ENCODE measurements at regions not wholly inside any gene's neighbourhood (a gene's known extent, or its start where the extent isn't known, plus 50 kb on each side); places are given as distances from the start of the nearest gene placed in this dataset.

DNA sequence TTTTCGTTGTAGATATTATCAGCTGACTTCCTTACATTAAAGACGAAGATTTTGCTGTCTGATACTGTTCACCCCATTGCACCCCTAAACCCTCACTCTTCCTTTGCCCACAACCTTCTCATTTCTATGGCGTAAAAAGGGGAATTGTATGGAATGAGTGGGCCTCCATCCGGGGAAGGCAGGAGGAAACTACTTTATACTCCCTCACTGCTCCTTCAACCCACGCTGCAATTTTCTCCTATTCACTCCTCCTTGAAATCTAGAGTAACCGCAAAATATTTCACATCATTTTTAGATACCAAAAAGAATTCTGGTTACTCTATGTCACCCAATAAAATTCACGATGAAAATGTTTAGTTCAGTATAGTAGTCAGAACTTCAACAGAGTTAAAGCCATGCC lies 330.8 kb downstream of the DIRAS2 start:
- no peak for TF ChIP-seq EZH2 (IDR thresholded peaks at IDR 0.05; ENCODE audit: low read length)
- TF ChIP-seq, protein P1, sequence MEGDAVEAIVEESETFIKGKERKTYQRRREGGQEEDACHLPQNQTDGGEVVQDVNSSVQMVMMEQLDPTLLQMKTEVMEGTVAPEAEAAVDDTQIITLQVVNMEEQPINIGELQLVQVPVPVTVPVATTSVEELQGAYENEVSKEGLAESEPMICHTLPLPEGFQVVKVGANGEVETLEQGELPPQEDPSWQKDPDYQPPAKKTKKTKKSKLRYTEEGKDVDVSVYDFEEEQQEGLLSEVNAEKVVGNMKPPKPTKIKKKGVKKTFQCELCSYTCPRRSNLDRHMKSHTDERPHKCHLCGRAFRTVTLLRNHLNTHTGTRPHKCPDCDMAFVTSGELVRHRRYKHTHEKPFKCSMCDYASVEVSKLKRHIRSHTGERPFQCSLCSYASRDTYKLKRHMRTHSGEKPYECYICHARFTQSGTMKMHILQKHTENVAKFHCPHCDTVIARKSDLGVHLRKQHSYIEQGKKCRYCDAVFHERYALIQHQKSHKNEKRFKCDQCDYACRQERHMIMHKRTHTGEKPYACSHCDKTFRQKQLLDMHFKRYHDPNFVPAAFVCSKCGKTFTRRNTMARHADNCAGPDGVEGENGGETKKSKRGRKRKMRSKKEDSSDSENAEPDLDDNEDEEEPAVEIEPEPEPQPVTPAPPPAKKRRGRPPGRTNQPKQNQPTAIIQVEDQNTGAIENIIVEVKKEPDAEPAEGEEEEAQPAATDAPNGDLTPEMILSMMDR (optimal IDR thresholded peaks at IDR 0.05 in 1 of 3, IDR thresholded peaks at IDR 0.05 in 1 of 3, conservative IDR thresholded peaks at IDR 0.05 in 1 of 3; ENCODE audit: extremely low read depth in 1 of 3, insufficient read depth in 2 of 3, low read length in 3 of 3) = no peak

Data from keratinocyte (primary cell).